Endodermal cell (in vitro differentiated cells): ENCODE measurements at regions not wholly inside any gene's neighbourhood (a gene's known extent, or its start where the extent isn't known, plus 50 kb on each side); places are given as distances from the start of the nearest gene placed in this dataset.

Experiments used
- DNase-seq: peaks from one replicate; pipeline ENCODE4 v3.0.0-alpha.2; 2017
- H3K27ac ChIP-seq: 2 replicates; pipeline ENCODE4 v1.5.1; 2013; ENCODE audit warnings: mild to moderate bottlenecking, low read depth, low read length, moderate library complexity
- H3K27me3 ChIP-seq: 2 replicates; pipeline ENCODE4 v1.6.1; 2013; ENCODE audit warnings: mild to moderate bottlenecking, low read length, moderate library complexity; ENCODE audit not compliant: insufficient read depth, control insufficient read depth, poor library complexity, severe bottlenecking
- H3K36me3 ChIP-seq: 2 replicates; pipeline ENCODE4 v1.7.0; 2013; ENCODE audit warnings: mild to moderate bottlenecking, low read length, moderate library complexity; ENCODE audit not compliant: control insufficient read depth, insufficient read depth
- H3K4me1 ChIP-seq: one replicate; pipeline ENCODE4 v1.7.0; 2013; ENCODE audit warnings: low read length; ENCODE audit not compliant: control insufficient read depth, insufficient read depth
- H3K4me3 ChIP-seq: 2 replicates; pipeline ENCODE4 v1.5.1; 2013; ENCODE audit warnings: mild to moderate bottlenecking, low read length, moderate library complexity
- H3K9ac ChIP-seq: 2 replicates; pipeline ENCODE4 v1.6.1; 2013; ENCODE audit warnings: mild to moderate bottlenecking, low read length, moderate library complexity; ENCODE audit not compliant: poor library complexity, severe bottlenecking; ENCODE audit errors: extremely low read depth
- H3K9me3 ChIP-seq: 2 replicates; pipeline ENCODE4 v1.6.1; 2013; ENCODE audit warnings: mild to moderate bottlenecking, low read length, moderate library complexity; ENCODE audit not compliant: control insufficient read depth
- H3K27ac Mint-ChIP-seq: 2 replicates; pipeline ENCODE4 v1.8.0; 2020; ENCODE audit warnings: mixed read lengths
- H3K27me3 Mint-ChIP-seq: 2 replicates; pipeline ENCODE4 v1.8.0; 2021; ENCODE audit warnings: mild to moderate bottlenecking, mixed read lengths; ENCODE audit not compliant: insufficient read depth
- H3K36me3 Mint-ChIP-seq: 2 replicates; pipeline ENCODE4 v1.8.0; 2020; ENCODE audit warnings: low read depth, mixed read lengths
- H3K4me1 Mint-ChIP-seq: 2 replicates; pipeline ENCODE4 v1.8.0; 2020; ENCODE audit warnings: mixed read lengths
- H3K4me3 Mint-ChIP-seq: 2 replicates; pipeline ENCODE4 v1.8.0; 2020; ENCODE audit warnings: mild to moderate bottlenecking, moderate library complexity, mixed read lengths
- H3K9me3 Mint-ChIP-seq: 2 replicates; pipeline ENCODE4 v1.8.0; 2020; ENCODE audit warnings: mild to moderate bottlenecking, mixed read lengths
- WGBS, 2 experiments: methylation state at CpG; one replicate each; pipeline versions ENCODE4 v1.1.5 to v1.1.7; 2013; ENCODE audit warnings: missing lambda C conversion rate in 2 of 2, mixed read lengths in 1 of 2; ENCODE audit not compliant: insufficient coverage in 1 of 2, insufficient read length in 1 of 2; 5-methylcytosine and 5-hydroxymethylcytosine counted together
- TF ChIP-seq, protein P1 (sequence below): fragments of 200-600 bp; sonication (generic); conservative IDR thresholded peaks from 2 replicates; pipeline ENCODE4 v1.5.0; 2021; ENCODE audit warnings: antibody characterized with exemption, mild to moderate bottlenecking

- DNase-seq: no peak
- Histone ChIP-seq H3K27ac (no peak overlapping the region), H3K4me3 (no peak overlapping the region), H3K4me1 (no peaks in the 10 kb centered on the region), H3K9ac (no peak overlapping the region), H3K27me3 (no peaks in the 10 kb centered on the region), H3K9me3 (no peaks in the 10 kb centered on the region), H3K36me3 (no peaks in the 10 kb centered on the region)
- H3K4me3 Mint-ChIP-seq: no peak overlapping the region
- no peaks in the 10 kb centered on the region for H3K36me3 Mint-ChIP-seq
- no peaks in the 10 kb centered on the region for H3K4me1 Mint-ChIP-seq
- TF ChIP-seq, protein P1, sequence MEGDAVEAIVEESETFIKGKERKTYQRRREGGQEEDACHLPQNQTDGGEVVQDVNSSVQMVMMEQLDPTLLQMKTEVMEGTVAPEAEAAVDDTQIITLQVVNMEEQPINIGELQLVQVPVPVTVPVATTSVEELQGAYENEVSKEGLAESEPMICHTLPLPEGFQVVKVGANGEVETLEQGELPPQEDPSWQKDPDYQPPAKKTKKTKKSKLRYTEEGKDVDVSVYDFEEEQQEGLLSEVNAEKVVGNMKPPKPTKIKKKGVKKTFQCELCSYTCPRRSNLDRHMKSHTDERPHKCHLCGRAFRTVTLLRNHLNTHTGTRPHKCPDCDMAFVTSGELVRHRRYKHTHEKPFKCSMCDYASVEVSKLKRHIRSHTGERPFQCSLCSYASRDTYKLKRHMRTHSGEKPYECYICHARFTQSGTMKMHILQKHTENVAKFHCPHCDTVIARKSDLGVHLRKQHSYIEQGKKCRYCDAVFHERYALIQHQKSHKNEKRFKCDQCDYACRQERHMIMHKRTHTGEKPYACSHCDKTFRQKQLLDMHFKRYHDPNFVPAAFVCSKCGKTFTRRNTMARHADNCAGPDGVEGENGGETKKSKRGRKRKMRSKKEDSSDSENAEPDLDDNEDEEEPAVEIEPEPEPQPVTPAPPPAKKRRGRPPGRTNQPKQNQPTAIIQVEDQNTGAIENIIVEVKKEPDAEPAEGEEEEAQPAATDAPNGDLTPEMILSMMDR: no peak
- WGBS, 2 experiments: 90% methylated on average over 1 of the region's 2 CpGs; no CpG with 5 or more reads in 1 of the 2 experiments
- H3K9me3 Mint-ChIP-seq: peaks cover under 1% of the 10 kb centered on the region
- no peaks in the 10 kb centered on the region for H3K27me3 Mint-ChIP-seq
- no peak overlapping the region for H3K27ac Mint-ChIP-seq
Measured at GRCh38 chrX:110531873-110532580, 173.4 kb downstream of the RTL9 start.

GRCh38 chrX:110532581-110532931, 173.9 kb downstream of the RTL9 start:
- no peak overlapping the region for H3K4me3 ChIP-seq
- no peaks in the 10 kb centered on the region for H3K9me3 ChIP-seq
- no peak overlapping the region for H3K9ac ChIP-seq
- no peaks in the 10 kb centered on the region for H3K36me3 ChIP-seq
- no peaks in the 10 kb centered on the region for H3K27me3 Mint-ChIP-seq
- H3K4me1 Mint-ChIP-seq: no peaks in the 10 kb centered on the region
- H3K27ac ChIP-seq: no peak overlapping the region
- DNase-seq: no peak
- no peak overlapping the region for H3K27ac Mint-ChIP-seq
- WGBS, 2 experiments: no CpG with 5 or more reads among the region's 1 CpG
- TF ChIP-seq, protein P1: no peak
- H3K4me1 ChIP-seq: no peaks in the 10 kb centered on the region
- H3K4me3 Mint-ChIP-seq: no peak overlapping the region
- no peaks in the 10 kb centered on the region for H3K27me3 ChIP-seq
- no peaks in the 10 kb centered on the region for H3K36me3 Mint-ChIP-seq
- H3K9me3 Mint-ChIP-seq: no peaks in the 10 kb centered on the region

- H3K27me3 Mint-ChIP-seq: no peaks in the 10 kb centered on the region
- 100% methylated on average over 2 of the region's 2 CpGs; no CpG with 5 or more reads in 1 of the 2 experiments for WGBS, 2 experiments
- Histone ChIP-seq H3K36me3 (no peaks in the 10 kb centered on the region), H3K4me1 (no peaks in the 10 kb centered on the region), H3K27me3 (no peaks in the 10 kb centered on the region), H3K27ac (no peak overlapping the region), H3K9ac (no peak overlapping the region), H3K4me3 (no peak overlapping the region), H3K9me3 (no peaks in the 10 kb centered on the region)
- H3K36me3 Mint-ChIP-seq: peaks cover 3% of the 10 kb centered on the region
- peaks cover 13% of the 10 kb centered on the region for H3K9me3 Mint-ChIP-seq
- H3K4me1 Mint-ChIP-seq: no peaks in the 10 kb centered on the region
- TF ChIP-seq, protein P1: no peak
- no peak for DNase-seq
- no peak overlapping the region for H3K27ac Mint-ChIP-seq
- H3K4me3 Mint-ChIP-seq: no peak overlapping the region
Measured at GRCh38 chrX:110536816-110537215, 178.2 kb downstream of the RTL9 start.
